SH-SY5Y (cell line): ENCODE measurements at regions not wholly inside any gene's neighbourhood (a gene's known extent, or its start where the extent isn't known, plus 50 kb on each side); places are given as distances from the start of the nearest gene placed in this dataset.

Source experiments
- GATA2 ChIP-seq: IDR thresholded peaks from 2 replicates; pipeline ENCODE4 v1.6.1; 2011; ENCODE audit warnings: mild to moderate bottlenecking, low read depth, low read length
- GATA3 ChIP-seq: IDR thresholded peaks from 2 replicates; pipeline ENCODE4 v1.6.1; 2011; ENCODE audit warnings: low read depth, mild to moderate bottlenecking, low read length, moderate library complexity

GRCh38 chr3:21120826-21121225, 630.2 kb downstream of the ZNF385D start:
- TF ChIP-seq GATA2 (no peak), GATA3 (no peak)
